Fibroblast of the conjunctiva (primary cell): ENCODE measurements at regions not wholly inside any gene's neighbourhood (a gene's known extent, or its start where the extent isn't known, plus 50 kb on each side); places are given as distances from the start of the nearest gene placed in this dataset.

ENCODE experiments used
- DNase-seq: peaks from one replicate; pipeline ENCODE4 v3.0.0-alpha.2; 2010; ENCODE audit warnings: low read depth

GRCh38 chr11:116442238-116442752 is 330.5 kb downstream of the BUD13 start:
- DNase-seq, result no peak

GRCh38 chr11:116439361-116439677 is 333.5 kb downstream of the BUD13 start:
- DNase-seq, result no peak

- no peak for DNase-seq
Observed at GRCh38 chr11:116438651-116439360, 334.0 kb downstream of the BUD13 start.

GRCh38 chr11:116434986-116435385 is 337.8 kb downstream of the BUD13 start:
- no peak for DNase-seq

GRCh38 chr11:116432301-116432700 is 340.5 kb downstream of the BUD13 start:
- DNase-seq, result no peak

GRCh38 chr11:116431842-116432241 is 340.9 kb downstream of the BUD13 start:
- DNase-seq, result no peak

GRCh38 chr11:116428638-116428975 is 344.2 kb downstream of the BUD13 start:
- DNase-seq, result no peak

GRCh38 chr11:116427903-116428637 is 344.7 kb downstream of the BUD13 start:
- no peak for DNase-seq

GRCh38 chr11:116427337-116427902 is 345.4 kb downstream of the BUD13 start:
- DNase-seq, result no peak

- DNase-seq, result no peak
Observed at GRCh38 chr11:116426761-116427160, 346.0 kb downstream of the BUD13 start.

GRCh38 chr11:116424615-116425261 is 348.0 kb downstream of the BUD13 start:
- no peak for DNase-seq

GRCh38 chr11:116422956-116423600 is 349.7 kb downstream of the BUD13 start:
- no peak for DNase-seq

- no peak for DNase-seq
Observed at GRCh38 chr11:116422556-116422955, 350.2 kb downstream of the BUD13 start.

- no peak for DNase-seq
Observed at GRCh38 chr11:116421529-116422185, 351.1 kb downstream of the BUD13 start.

- DNase-seq, result no peak
Observed at GRCh38 chr11:116420770-116421528, 351.8 kb downstream of the BUD13 start.

- no peak for DNase-seq
Observed at GRCh38 chr11:116420030-116420429, 352.8 kb downstream of the BUD13 start.

GRCh38 chr11:116418388-116419041 is 354.3 kb downstream of the BUD13 start:
- no peak for DNase-seq

- no peak for DNase-seq
Observed at GRCh38 chr11:116416852-116417251, 355.9 kb downstream of the BUD13 start.

GRCh38 chr11:116415095-116415494 is 357.7 kb downstream of the BUD13 start:
- DNase-seq, result no peak

GRCh38 chr11:116414357-116414880 is 358.4 kb downstream of the BUD13 start:
- DNase-seq, result no peak
